IPS DF 19.7 (cell line): ENCODE measurements at regions not wholly inside any gene's neighbourhood (a gene's known extent, or its start where the extent isn't known, plus 50 kb on each side); places are given as distances from the start of the nearest gene placed in this dataset.
"Not testable (repeated sequence)": the region's sequence is repeated elsewhere in the genome, so short reads cannot be mapped to it uniquely, and the experiment has no call there.

Experiments
- DNase-seq: peaks from one replicate; pipeline ENCODE4 v3.0.0-alpha.2; 2013; ENCODE audit warnings: low read depth, low spot score

GRCh38 chr5:26415987-26416779 lies 622.2 kb downstream of the CDH9 start:
- DNase-seq: no peak

DNA sequence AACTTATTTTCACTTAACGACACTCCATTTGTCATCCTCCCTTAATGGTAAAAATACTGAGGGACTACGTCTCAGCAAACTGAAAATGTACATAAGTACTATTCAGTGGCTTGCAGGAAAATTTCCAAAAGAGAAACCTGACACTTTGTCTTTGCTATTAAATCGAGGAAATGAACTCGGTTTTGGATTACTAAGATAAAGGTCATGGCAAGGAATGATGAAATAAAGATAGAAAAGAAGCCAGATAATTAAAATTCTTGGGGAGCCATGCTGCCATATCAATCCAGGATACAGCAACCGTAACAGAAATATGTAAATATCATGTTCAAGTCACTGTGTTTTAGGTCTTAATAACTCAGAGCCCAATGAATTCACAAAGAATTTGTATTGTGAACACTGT lies 647.8 kb downstream of the CDH9 start:
- DNase-seq: no peak

DNA sequence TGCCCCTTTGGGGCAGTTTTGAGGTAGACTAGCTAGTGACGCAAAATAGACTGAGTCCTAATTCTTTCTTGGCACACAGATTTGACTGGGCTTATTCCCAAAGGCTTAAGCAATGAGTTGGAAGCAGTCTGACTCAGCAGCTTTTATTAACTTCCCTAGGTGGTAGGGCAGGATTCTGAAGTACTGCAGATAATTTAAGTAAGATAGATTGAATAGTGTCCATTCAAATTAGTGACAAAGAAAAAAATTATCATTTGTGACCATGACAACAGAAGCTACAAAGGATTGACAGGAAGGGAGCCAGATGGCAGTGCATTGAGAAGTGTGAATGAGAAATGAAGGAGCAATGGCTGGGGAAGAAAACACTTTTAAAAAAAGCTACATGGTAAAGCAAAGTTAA lies 649.4 kb downstream of the CDH9 start:
- DNase-seq: no peak

DNA sequence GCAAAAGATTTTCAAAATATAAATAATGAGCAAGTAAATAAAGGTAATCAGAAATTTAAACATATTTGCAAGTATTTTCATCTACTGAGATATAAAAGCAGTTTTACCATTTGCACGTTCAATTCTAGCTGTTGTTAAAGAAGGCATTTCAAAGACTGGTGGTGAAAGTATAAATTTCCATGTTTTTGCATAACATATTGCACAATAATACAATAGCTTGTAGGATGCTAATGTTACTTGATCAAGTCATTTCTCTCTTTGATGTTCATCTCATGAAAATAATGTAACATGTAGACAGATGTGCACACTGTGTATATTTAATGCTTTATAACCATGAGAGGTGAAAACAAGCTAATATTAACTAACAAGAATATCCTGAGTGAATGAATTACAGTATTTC lies 651.9 kb downstream of the CDH9 start:
- DNase-seq: no peak

GRCh38 chr5:26364624-26365023 lies 673.8 kb downstream of the CDH9 start:
- not testable (repeated sequence) for DNase-seq

DNA sequence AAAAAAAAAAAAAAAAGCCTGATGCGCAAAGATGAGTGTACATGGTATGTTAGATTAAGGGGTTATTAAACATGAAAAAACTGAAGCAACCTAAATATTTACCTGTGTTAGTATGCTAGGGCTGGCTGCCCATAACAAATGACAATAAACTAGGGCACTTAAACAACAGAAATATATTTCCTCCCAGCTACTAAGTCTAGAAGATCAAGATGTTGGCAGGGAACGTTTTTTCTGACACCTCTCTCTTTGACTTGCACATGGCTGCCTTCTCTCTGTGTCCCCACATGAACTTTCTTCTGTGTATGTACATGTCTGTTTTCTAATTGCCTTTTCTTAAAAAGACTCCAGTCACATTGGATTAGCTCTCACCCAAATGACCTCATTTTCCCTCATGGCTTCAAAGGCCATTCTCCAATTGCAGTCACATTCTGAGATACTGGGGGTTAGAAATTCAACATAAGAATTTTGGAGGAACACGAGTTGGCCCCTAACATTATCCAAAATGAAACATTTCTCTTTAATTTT lies 694.5 kb downstream of the CDH9 start:
- no peak for DNase-seq

DNA sequence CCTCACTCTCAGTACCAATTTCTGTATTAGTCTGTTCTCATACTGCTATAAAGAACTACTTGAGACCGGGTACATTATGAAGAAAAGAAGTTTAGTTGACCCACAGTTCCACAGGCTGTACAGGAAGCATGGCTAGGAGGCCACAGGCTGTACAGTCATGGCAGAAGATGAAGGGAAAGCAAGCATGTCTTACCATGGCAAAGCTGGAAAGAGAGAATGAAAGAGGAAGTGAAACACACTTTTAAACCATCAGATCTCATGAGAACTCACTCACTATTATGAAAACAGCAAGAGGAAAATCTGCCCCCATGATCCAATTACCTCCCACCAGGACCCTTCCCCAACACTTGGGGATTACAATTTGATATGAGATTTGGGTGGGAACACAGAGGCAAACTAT lies 698.8 kb downstream of the CDH9 start:
- DNase-seq: no peak

DNA sequence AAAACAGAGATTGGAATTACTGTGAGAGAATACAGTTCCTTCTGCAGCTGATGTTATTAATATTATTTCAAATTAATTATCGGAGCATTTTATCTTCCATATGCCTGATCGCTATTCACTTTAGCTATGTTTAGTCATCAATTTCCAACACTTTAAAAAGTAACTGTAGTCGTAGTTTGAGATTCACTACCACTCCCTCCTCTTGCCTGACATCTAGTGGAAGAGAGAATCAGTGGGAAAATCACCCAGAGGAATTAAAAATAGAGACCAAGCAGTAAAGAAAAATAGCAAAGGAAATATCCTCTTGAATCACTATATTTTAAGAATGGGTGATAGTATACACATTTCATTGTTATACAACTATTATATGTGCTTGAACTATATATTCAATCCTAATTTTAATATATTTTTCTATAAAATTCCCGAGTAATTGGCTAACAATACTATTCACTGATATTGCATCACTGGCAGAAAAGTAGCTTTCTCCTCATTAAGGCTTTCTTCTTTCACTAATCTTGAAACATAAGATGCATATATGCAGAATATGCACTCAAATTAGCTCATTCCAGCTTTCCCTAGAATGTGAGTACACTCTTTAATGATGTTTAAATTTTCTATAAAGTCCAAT lies 708.7 kb downstream of the CDH9 start:
- no peak for DNase-seq

- no peak for DNase-seq
These were observed 712.1 kb downstream of the CDH9 start for GRCh38 chr5:26326153-26326759.

- not testable (repeated sequence) for DNase-seq
These were observed 713.0 kb downstream of the CDH9 start for GRCh38 chr5:26325432-26325831.

DNA sequence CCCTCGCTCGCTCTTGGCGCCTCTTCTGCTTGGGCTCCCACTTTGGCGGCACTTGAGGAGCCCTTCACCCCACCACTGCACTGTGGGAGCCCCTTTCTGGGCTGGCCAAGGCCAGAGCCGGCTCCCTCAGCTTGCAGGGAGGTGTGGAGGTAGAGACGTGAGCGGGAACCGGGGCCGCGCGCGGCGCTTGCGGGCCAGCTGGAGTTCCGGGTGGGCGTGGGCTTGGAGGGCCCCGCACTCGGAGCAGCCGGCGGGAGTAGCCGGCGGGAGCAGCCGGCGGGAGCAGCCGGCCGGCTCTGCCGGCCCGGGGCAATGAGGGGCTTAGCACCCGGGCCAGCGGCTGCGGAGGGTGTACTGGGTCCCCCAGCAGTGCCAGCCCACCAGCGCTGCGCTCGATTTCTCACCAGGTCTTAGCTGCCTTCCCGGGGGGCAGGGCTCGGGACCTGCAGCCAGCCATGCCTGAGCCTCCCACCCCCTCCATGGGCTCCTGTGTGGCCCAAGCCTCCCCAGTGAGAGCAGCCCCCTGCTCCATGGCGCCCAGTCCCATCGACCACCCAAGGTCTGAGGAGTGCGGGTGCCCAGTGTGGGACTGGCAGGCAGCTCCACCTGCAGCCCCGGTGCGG lies 714.0 kb downstream of the CDH9 start:
- not testable (repeated sequence) for DNase-seq

- no peak for DNase-seq
These were observed 714.6 kb downstream of the CDH9 start for GRCh38 chr5:26323794-26324193.

GRCh38 chr5:26321278-26321677 lies 717.1 kb downstream of the CDH9 start:
- DNase-seq: no peak

- DNase-seq: no peak
These were observed 728.0 kb downstream of the CDH9 start for GRCh38 chr5:26310415-26310814.

DNA sequence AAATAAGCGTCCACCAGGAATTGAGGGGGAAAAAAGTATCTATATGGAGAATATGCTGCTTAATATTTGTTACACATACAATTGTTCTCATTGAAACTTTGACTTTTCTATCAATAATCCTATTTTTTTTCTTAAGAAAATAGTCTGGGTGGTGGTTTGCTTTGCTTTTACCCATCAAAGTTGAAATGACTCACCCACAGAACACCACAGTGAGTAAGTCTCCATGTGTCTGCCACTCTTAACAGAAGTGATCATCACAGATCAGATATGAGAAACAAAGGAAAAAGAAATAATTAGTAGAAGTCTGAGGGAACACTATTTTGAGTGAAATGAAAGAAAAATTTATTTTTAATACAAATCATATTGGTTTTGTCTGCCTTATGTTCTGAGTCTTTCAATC lies 742.8 kb downstream of the CDH9 start:
- DNase-seq: no peak

GRCh38 chr5:26282190-26282589 lies 756.2 kb downstream of the CDH9 start:
- DNase-seq: no peak

GRCh38 chr5:26278078-26278477 lies 760.3 kb downstream of the CDH9 start:
- no peak for DNase-seq

GRCh38 chr5:26259081-26259480 lies 779.3 kb downstream of the CDH9 start:
- no peak for DNase-seq

GRCh38 chr5:26245321-26245720 lies 793.1 kb downstream of the CDH9 start:
- DNase-seq: no peak

GRCh38 chr5:26239588-26239987 lies 798.8 kb downstream of the CDH9 start:
- no peak for DNase-seq

GRCh38 chr5:26237489-26237888 lies 800.9 kb downstream of the CDH9 start:
- no peak for DNase-seq

GRCh38 chr5:26236936-26237335 lies 801.5 kb downstream of the CDH9 start:
- DNase-seq: no peak
